Endothelial cell of umbilical vein (primary cell): ENCODE measurements at regions not wholly inside any gene's neighbourhood (a gene's known extent, or its start where the extent isn't known, plus 50 kb on each side); places are given as distances from the start of the nearest gene placed in this dataset.

Experiments
- BruUV-seq: library from RNA; stranded (reverse); fragments of 400-500 nt; replicated peaks from 2 replicates; lab custom pipeline; 2021; lab: Mats Ljungman, UMichigan
- CTCF ChIA-PET: fragments of 300-600, 350-600 bp; sonication (Branson Sonifier 250); formaldehyde crosslinking; loops from one replicate; lab custom pipeline; 2021; ENCODE audit warnings: antibody characterized with exemption, inconsistent platforms; lab: Charles Lee
- POLR2A ChIA-PET: fragments of 300-600, 350-600 bp; sonication (Branson Sonifier 250); formaldehyde crosslinking; loops from one replicate; lab custom pipeline; 2021; ENCODE audit warnings: antibody characterized with exemption, inconsistent platforms; lab: Charles Lee
- DNase-seq: peaks from one replicate; pipeline ENCODE4 v3.0.0-alpha.2; 2011; ENCODE audit warnings: low read depth, low spot score
- FAIRE-seq: peaks from 2 replicates; lab custom pipeline; 2011; peaks lifted over from hg19 to GRCh38; lab: Jason Lieb, UNC
- H2AFZ ChIP-seq: 2 replicates; pipeline ENCODE4 v1.6.0; 2012; ENCODE audit warnings: low read depth, low read length, control low read depth, inconsistent platforms
- H3K27ac ChIP-seq: 2 replicates; pipeline ENCODE4 v1.5.1; 2011; ENCODE audit warnings: low read depth, mild to moderate bottlenecking, control low read depth, low read length, moderate library complexity; ENCODE audit not compliant: insufficient read depth
- H3K27me3 ChIP-seq, 2 experiments: 2 replicates each; pipeline versions ENCODE4 v1.6.0 to v1.6.1; 2011; ENCODE audit warnings: low read length in 2 of 2, mixed read lengths in 1 of 2; ENCODE audit not compliant: control insufficient read depth in 2 of 2, insufficient read depth in 2 of 2
- H3K36me3 ChIP-seq, 2 experiments: 2 replicates in 1 of 2; 3 replicates in 1 of 2; pipeline ENCODE4 v1.5.1; 2011; ENCODE audit warnings: low read length in 2 of 2, mild to moderate bottlenecking in 1 of 2, moderate library complexity in 1 of 2; ENCODE audit not compliant: control insufficient read depth in 2 of 2, insufficient read depth in 2 of 2; ENCODE audit errors: extremely low read depth in 1 of 2
- H3K4me1 ChIP-seq: 3 replicates; pipeline ENCODE4 v1.5.1; 2011; ENCODE audit warnings: mild to moderate bottlenecking, low read length; ENCODE audit not compliant: control insufficient read depth, insufficient read depth; ENCODE audit errors: extremely low read depth
- H3K4me2 ChIP-seq: 2 replicates; pipeline ENCODE4 v1.6.1; 2011; ENCODE audit warnings: low read length, control low read depth, mixed read lengths; ENCODE audit not compliant: insufficient read depth
- H3K4me3 ChIP-seq, 3 experiments: fragments of 200-600 bp in 1 of 3; sonication (generic), shearing (Covaris generic) in 1 of 3; replicated peaks in 1 of 3; 2 replicates each; pipeline ENCODE4 v1.5.1; 2011 to 2016; ENCODE audit warnings: control low read depth in 3 of 3, low read length in 3 of 3, mild to moderate bottlenecking in 2 of 3, inconsistent platforms in 1 of 3, low read depth in 1 of 3, moderate library complexity in 1 of 3; ENCODE audit not compliant: insufficient read depth in 1 of 3
- H3K79me2 ChIP-seq: 2 replicates; pipeline ENCODE4 v1.6.0; 2012; ENCODE audit warnings: low read length, inconsistent platforms; ENCODE audit not compliant: control insufficient read depth, insufficient read depth
- H3K9ac ChIP-seq: replicated peaks from 2 replicates; pipeline ENCODE3; 2011; ENCODE audit warnings: low read length, control low read depth; ENCODE audit not compliant: insufficient read depth; ENCODE audit errors: extremely low read depth
- H3K9me1 ChIP-seq: replicated peaks from 3 replicates; pipeline ENCODE4 v1.6.0; 2011; ENCODE audit warnings: mild to moderate bottlenecking, low read length; ENCODE audit not compliant: control insufficient read depth, insufficient read depth; ENCODE audit errors: extremely low read depth
- H3K9me3 ChIP-seq: replicated peaks from 2 replicates; pipeline ENCODE4 v1.5.1; 2012; ENCODE audit warnings: low read length, inconsistent platforms; ENCODE audit not compliant: control insufficient read depth, insufficient read depth
- H4K20me1 ChIP-seq: replicated peaks from 2 replicates; pipeline ENCODE3; 2011; ENCODE audit warnings: mild to moderate bottlenecking, low read length; ENCODE audit not compliant: control insufficient read depth, insufficient read depth; ENCODE audit errors: extremely low read depth
- EZH2 ChIP-seq: IDR thresholded peaks from 2 replicates; pipeline ENCODE4 v1.6.1; 2012; ENCODE audit warnings: borderline replicate concordance, low read depth, mild to moderate bottlenecking, moderate library complexity, low read length, inconsistent platforms; ENCODE audit not compliant: severe bottlenecking
- FOS ChIP-seq: IDR thresholded peaks from 2 replicates; pipeline ENCODE4 v1.6.1; 2011; ENCODE audit warnings: mild to moderate bottlenecking, low read length, moderate library complexity, borderline replicate concordance; ENCODE audit not compliant: insufficient read depth
- GATA2 ChIP-seq: IDR thresholded peaks from 2 replicates; pipeline ENCODE4 v1.7.0; 2011; ENCODE audit warnings: low read depth, mild to moderate bottlenecking, moderate library complexity, mixed read lengths, low read length; ENCODE audit not compliant: insufficient read length, insufficient read depth
- JUN ChIP-seq: IDR thresholded peaks from 2 replicates; pipeline ENCODE4 v1.6.1; 2011; ENCODE audit warnings: borderline replicate concordance, low read depth; ENCODE audit not compliant: insufficient read length, insufficient read depth
- dilution Hi-C: fragments of 300-500 bp; cut with MboI; formaldehyde crosslinking; loops from one replicate; pipeline ENCODE4 v1.15.0; 2019; ENCODE audit warnings: low sequenced_read_pairs; ENCODE audit not compliant: extremely low pct_ligation_motif_present
- intact Hi-C: fragments of 100-400 bp; cut with micrococcal nuclease; formaldehyde crosslinking; loops from one replicate; pipeline ENCODE4 v1.10.0; 2022
- TF ChIP-seq, protein P1 (sequence below), 2 donors: IDR thresholded peaks; 1 replicate in 1 of 2; 2 replicates in 1 of 2; pipeline ENCODE4 v1.5.1; 2011; ENCODE audit warnings: low read length in 2 of 2, mild to moderate bottlenecking in 2 of 2, moderate library complexity in 2 of 2, control low read depth in 1 of 2, inconsistent platforms in 1 of 2, low read depth in 1 of 2; ENCODE audit not compliant: insufficient read depth in 1 of 2; ENCODE audit errors: extremely low read depth in 1 of 2

DNA sequence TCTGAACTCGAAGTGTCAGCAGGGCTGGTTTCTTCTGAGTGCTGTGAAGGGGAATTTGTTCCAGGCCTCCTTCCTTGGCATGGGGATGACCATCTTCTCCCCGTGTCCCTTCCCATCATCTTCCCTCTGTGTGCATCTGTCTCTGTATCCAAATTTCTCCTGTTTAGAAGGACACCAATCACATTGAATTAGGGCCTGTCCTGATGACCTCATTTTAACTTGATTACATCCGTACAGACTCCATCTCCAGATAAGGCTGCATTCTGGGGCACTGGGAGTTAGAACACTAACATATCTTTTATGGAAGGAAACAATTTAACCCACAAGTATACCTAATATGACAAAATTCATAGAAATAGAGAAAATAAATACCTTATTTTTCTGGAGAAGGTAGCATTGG lies 76.8 kb upstream of the ANKRD1 start:
- intact Hi-C loops: no loop called here
- H3K4me3 ChIP-seq: no peak overlapping the region
- dilution Hi-C loops: no loop called here
- no peaks in the 10 kb centered on the region for H3K4me1 ChIP-seq
- no peaks in the 10 kb centered on the region for H3K79me2 ChIP-seq
- ChIA-PET CTCF (no interaction called here), POLR2A (no interaction called here)
- no peak overlapping the region for H3K27ac ChIP-seq
- TF ChIP-seq JUN (no peak), FOS (no peak), GATA2 (no peak), EZH2 (no peak)
- TF ChIP-seq, protein P1, sequence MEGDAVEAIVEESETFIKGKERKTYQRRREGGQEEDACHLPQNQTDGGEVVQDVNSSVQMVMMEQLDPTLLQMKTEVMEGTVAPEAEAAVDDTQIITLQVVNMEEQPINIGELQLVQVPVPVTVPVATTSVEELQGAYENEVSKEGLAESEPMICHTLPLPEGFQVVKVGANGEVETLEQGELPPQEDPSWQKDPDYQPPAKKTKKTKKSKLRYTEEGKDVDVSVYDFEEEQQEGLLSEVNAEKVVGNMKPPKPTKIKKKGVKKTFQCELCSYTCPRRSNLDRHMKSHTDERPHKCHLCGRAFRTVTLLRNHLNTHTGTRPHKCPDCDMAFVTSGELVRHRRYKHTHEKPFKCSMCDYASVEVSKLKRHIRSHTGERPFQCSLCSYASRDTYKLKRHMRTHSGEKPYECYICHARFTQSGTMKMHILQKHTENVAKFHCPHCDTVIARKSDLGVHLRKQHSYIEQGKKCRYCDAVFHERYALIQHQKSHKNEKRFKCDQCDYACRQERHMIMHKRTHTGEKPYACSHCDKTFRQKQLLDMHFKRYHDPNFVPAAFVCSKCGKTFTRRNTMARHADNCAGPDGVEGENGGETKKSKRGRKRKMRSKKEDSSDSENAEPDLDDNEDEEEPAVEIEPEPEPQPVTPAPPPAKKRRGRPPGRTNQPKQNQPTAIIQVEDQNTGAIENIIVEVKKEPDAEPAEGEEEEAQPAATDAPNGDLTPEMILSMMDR (IDR thresholded peaks at IDR 0.05; ENCODE audit: extremely low read depth in 1 of 2, insufficient read depth in 1 of 2, low read depth in 1 of 2, low read length in 2 of 2): no peak
- H4K20me1 ChIP-seq: no peaks in the 10 kb centered on the region
- no peak overlapping the region for H2AFZ ChIP-seq
- BruUV-seq: no TSS peak
- no peak overlapping the region for H3K4me2 ChIP-seq
- H3K36me3 ChIP-seq: no peaks in the 10 kb centered on the region
- DNase-seq (no peak), FAIRE-seq (no peak)
- no peaks in the 10 kb centered on the region for H3K9me3 ChIP-seq
- no peak overlapping the region for H3K9ac ChIP-seq
- no peaks in the 10 kb centered on the region for H3K27me3 ChIP-seq
- no peaks in the 10 kb centered on the region for H3K9me1 ChIP-seq
